Kidney epithelial cell (primary cell): ENCODE measurements at regions not wholly inside any gene's neighbourhood (a gene's known extent, or its start where the extent isn't known, plus 50 kb on each side); places are given as distances from the start of the nearest gene placed in this dataset.

Experiments used
- DNase-seq: peaks from one replicate; pipeline ENCODE4 v3.0.0-alpha.2; 2010; ENCODE audit warnings: low read depth
- H3K27me3 ChIP-seq: 2 replicates; pipeline ENCODE4 v1.6.0; 2011; ENCODE audit warnings: low read length; ENCODE audit not compliant: control insufficient read depth, insufficient read depth
- H3K36me3 ChIP-seq: 2 replicates; pipeline ENCODE4 v1.5.1; 2011; ENCODE audit warnings: low read length; ENCODE audit not compliant: control insufficient read depth, insufficient read depth
- H3K4me3 ChIP-seq: 2 replicates; pipeline ENCODE4 v1.5.1; 2011; ENCODE audit warnings: low read depth, mild to moderate bottlenecking, control low read depth, low read length
- CTCF ChIP-seq: IDR thresholded peaks from 2 replicates; pipeline ENCODE4 v1.5.1; 2011; ENCODE audit warnings: mild to moderate bottlenecking, moderate library complexity, low read length, control low read depth, inconsistent platforms; ENCODE audit not compliant: insufficient read depth, poor library complexity, severe bottlenecking

DNA sequence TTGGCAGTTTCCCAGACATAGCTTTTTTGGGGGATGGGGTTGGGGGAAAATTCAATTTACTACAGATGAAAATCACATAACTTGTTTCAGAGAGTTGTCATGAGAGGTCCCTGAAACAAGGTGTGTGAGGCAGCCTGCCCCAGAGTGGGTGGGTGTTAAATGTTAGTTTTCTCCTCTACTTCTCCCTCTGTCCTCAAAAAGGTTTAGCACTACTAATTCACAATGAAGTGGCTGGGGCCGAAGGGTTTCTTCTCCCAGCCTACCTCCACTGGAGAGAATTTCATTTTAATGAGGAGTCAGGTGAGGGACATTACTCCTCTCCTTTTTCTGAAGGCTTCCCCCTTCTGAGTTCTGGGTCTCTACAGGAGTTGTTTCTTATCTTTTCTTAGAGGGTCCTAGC lies 103.3 kb downstream of the C1orf94 start:
- Histone ChIP-seq H3K27me3 (no peaks in the 10 kb centered on the region), H3K4me3 (no peak overlapping the region), H3K36me3 (no peaks in the 10 kb centered on the region)
- TF ChIP-seq CTCF, result no peak
- no peak for DNase-seq

DNA sequence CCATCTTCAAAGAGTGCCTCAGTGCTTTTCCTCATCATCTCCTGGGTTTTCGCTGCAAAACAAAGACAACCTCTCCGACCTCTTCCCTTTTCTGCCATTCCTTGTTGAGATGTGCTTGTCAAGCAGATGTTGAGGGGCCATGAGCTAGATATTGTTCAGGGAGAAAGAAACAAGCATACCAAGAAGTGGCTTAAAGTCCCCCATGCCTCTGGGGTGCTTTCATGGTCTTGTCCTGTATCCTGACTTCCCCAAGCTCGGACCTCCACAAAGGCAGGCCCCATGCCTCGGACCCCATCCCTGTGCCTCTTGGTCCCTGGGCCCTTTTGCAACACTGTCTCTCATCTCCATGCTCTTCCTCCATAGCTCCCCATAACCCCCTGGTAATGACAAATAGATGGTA lies 103.8 kb downstream of the C1orf94 start:
- Histone ChIP-seq H3K4me3 (no peak overlapping the region), H3K27me3 (no peaks in the 10 kb centered on the region), H3K36me3 (no peaks in the 10 kb centered on the region)
- DNase-seq, result no peak
- TF ChIP-seq CTCF, result no peak

- no peak for DNase-seq
- no peak for TF ChIP-seq CTCF
Observed at GRCh38 chr1:34283142-34283541, 106.4 kb downstream of the C1orf94 start.

DNA sequence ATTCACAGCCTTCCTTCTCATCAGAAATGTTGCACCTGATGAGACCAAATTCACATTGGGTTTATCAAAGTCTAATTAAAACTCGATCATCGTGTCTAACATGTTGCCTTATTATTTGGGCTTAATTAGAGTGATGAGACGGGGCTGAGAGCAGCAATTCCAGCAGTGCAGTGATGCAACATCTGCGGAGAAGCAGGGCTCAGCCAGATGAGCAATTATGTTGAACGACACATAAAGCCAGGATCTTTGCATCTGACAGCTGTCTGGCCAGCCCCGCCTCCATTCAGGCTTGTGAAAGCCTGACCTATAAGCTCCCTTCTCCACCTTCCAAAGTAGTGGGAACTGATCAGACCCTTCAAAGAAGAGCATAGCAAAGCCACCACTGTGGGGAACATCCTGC lies 109.8 kb downstream of the C1orf94 start:
- Histone ChIP-seq H3K36me3 (no peaks in the 10 kb centered on the region), H3K27me3 (no peaks in the 10 kb centered on the region), H3K4me3 (no peak overlapping the region)
- no peak for DNase-seq
- no peak for TF ChIP-seq CTCF

More at GRCh38 chr1:34283142-34283541, 106.4 kb downstream of the C1orf94 start:
- no peaks in the 10 kb centered on the region for H3K36me3 ChIP-seq
- H3K4me3 ChIP-seq, result no peak overlapping the region
- H3K27me3 ChIP-seq, result no peaks in the 10 kb centered on the region

DNA sequence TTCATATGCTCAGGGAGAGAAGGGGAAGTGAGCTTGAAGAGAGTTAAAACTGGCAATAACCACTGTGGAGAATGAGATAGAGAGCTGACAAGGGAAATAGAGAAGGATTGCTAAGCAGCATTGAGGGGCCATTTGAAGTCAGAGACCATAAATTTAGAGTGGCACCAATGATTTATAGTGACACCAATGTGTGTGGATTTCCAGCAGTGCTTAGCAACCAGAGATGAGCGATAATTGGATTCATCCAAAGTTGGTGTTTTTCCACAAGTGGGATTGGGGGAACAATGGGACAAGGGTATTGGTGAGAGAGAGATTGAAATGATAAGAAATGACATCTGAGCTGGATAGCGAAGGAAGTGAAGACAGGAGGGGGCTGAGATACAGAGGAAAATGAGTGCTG lies 114.1 kb downstream of the C1orf94 start:
- no peaks in the 10 kb centered on the region for H3K27me3 ChIP-seq
- H3K4me3 ChIP-seq, result no peak overlapping the region
- TF ChIP-seq CTCF, result no peak
- no peak for DNase-seq
- no peaks in the 10 kb centered on the region for H3K36me3 ChIP-seq

GRCh38 chr1:34292472-34292871 lies 115.8 kb downstream of the C1orf94 start:
- no peak for DNase-seq
- TF ChIP-seq CTCF, result no peak
- H3K27me3 ChIP-seq, result no peaks in the 10 kb centered on the region
- H3K4me3 ChIP-seq, result no peak overlapping the region
- H3K36me3 ChIP-seq, result no peaks in the 10 kb centered on the region
